Right lobe of liver (tissue), 6 donors: ENCODE measurements at regions not wholly inside any gene's neighbourhood (a gene's known extent, or its start where the extent isn't known, plus 50 kb on each side); places are given as distances from the start of the nearest gene placed in this dataset.

ENCODE experiments used
- ATAC-seq, 4 donors: fragments of 200-7000 bp; cut with Tn5 transposase; one replicate each; pipeline ENCODE4 v1.9.1; 2020; ENCODE audit warnings: mild to moderate bottlenecking in 4 of 4, moderate library complexity in 4 of 4
- DNase-seq, 3 donors: peaks; one replicate each; pipeline ENCODE4 v3.0.0-alpha.2; 2020
- H3K27ac ChIP-seq, 3 donors: fragments of 200-600 bp; one replicate each; pipeline ENCODE4 v1.8.0; 2022
- H3K27me3 ChIP-seq, 2 donors: fragments of 200-600 bp; one replicate each; pipeline ENCODE4 v1.8.0; 2022
- H3K36me3 ChIP-seq, 4 donors: fragments of 200-600 bp; sonication (generic) in 1 of 4; one replicate each; pipeline versions ENCODE4 v1.5.1 to v1.8.0; 2017 to 2022; ENCODE audit warnings: control low read depth in 1 of 4
- H3K4me1 ChIP-seq, 4 donors: fragments of 200-600 bp; sonication (generic) in 1 of 4; one replicate each; pipeline versions ENCODE4 v1.5.1 to v1.8.0; 2017 to 2022; ENCODE audit warnings: control low read depth in 1 of 4
- H3K4me3 ChIP-seq, 3 donors: fragments of 200-600 bp; one replicate each; pipeline ENCODE4 v1.8.0; 2022
- H3K9me3 ChIP-seq, 4 donors: fragments of 200-600 bp; sonication (generic) in 1 of 4; one replicate each; pipeline versions ENCODE4 v1.5.1 to v1.8.0; 2017 to 2022; ENCODE audit warnings: control low read depth in 1 of 4
- POLR2A ChIP-seq: fragments of 450-650 bp; IDR thresholded peaks from one replicate; pipeline ENCODE4 v1.6.1; 2017; ENCODE audit warnings: antibody characterized with exemption, mild to moderate bottlenecking
- WGBS: methylation state at CpG from one replicate; pipeline ENCODE4 v1.1.6; 2018; ENCODE audit warnings: low coverage, low lambda C conversion rate; ENCODE audit not compliant: insufficient coverage; ENCODE audit errors: missing lambda C conversion rate; 5-methylcytosine and 5-hydroxymethylcytosine counted together
- intact Hi-C, 2 donors: fragments of 100-400 bp; cut with DNase I; formaldehyde crosslinking; loops; one replicate each; pipeline versions ENCODE4 v1.11.2 to v1.14.1; 2022
- TF ChIP-seq, protein P1 (sequence below), 4 donors: fragments of 200-600 bp in 3 of 4; fragments of 450-650 bp in 1 of 4; IDR thresholded peaks; one replicate each; pipeline versions ENCODE4 v1.5.1 to v1.8.0; 2016 to 2022; ENCODE audit warnings: antibody characterized with exemption in 4 of 4, mild to moderate bottlenecking in 2 of 4
- donor health status: DM: no; HTN: yes; CAD: no.
- donor health status: DM: no; HTN: no; CAD: no.
- donor health status: DM: no; HTN: no; CAD: no.
- donor health status: DM: no; HTN: yes; CAD: no.
- donor health status: DM: no; HTN: yes; CAD: no.

DNA sequence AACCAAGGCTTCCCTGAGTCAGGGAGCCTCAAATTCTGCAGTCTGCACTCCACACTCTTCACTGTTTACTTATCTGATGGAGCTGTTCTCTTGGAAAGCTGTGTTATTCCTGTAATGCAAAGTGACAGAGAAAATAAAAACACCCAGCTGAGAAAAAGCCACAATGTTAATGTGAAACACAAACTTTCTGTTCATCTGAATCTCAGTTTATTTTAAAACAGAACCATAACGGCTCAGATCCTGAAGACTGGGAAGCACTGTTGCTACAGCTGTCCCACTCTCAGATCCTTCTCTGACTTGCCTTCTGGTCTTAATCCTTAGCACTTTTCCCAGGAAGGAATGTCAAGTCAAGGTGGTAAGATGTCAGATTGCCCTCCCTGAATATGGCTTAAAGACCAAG, 736.6 kb downstream of the DHX35 start:
- Histone ChIP-seq H3K9me3 (no peaks in the 10 kb centered on the region), H3K4me1 (no peaks in the 10 kb centered on the region), H3K36me3 (no peaks in the 10 kb centered on the region), H3K4me3 (no peak overlapping the region), H3K27me3 (no peaks in the 10 kb centered on the region), H3K27ac (no peak overlapping the region)
- TF ChIP-seq POLR2A, result no peak
- WGBS, result 50% methylated on average over 1 of the region's 1 CpG
- intact Hi-C loops, result no loop called here
- ATAC-seq (no peak), DNase-seq (no peak)

DNA sequence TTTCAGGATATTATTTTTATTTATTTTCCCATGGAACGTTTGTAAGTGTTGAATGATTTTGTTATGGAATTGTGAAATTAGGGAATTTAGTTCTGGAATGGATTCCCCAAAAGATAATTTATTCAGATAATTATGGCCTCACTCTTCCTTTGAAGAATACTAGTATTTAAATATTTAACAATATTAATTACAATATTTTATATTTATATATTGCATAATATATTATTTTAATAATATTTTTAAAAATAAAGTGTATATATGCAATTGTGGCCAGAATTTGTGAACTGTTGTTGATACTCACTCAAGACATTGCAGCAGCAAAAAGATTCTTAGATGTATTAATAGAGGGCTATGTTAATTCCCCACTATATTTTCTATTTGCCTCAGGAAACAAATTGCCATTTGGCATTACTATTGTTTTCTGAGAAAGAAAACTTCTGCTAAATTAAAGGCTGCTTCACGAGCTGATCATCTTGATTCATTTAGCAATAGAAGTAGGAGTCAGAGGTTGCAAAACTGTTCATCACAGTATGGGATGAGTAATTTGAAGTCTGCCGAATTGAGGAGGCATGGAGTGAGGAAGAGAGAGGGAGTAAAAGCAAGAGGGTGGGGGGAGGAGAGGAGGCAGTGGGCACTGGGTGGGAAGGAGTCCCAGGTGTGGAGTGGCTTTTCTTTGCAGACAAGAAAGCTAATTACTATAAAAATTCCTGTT, 729.2 kb downstream of the DHX35 start:
- ATAC-seq, result no peak
- intact Hi-C loops, result no loop called here
- no peak overlapping the region for H3K27ac ChIP-seq
- TF ChIP-seq, protein P1, sequence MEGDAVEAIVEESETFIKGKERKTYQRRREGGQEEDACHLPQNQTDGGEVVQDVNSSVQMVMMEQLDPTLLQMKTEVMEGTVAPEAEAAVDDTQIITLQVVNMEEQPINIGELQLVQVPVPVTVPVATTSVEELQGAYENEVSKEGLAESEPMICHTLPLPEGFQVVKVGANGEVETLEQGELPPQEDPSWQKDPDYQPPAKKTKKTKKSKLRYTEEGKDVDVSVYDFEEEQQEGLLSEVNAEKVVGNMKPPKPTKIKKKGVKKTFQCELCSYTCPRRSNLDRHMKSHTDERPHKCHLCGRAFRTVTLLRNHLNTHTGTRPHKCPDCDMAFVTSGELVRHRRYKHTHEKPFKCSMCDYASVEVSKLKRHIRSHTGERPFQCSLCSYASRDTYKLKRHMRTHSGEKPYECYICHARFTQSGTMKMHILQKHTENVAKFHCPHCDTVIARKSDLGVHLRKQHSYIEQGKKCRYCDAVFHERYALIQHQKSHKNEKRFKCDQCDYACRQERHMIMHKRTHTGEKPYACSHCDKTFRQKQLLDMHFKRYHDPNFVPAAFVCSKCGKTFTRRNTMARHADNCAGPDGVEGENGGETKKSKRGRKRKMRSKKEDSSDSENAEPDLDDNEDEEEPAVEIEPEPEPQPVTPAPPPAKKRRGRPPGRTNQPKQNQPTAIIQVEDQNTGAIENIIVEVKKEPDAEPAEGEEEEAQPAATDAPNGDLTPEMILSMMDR (IDR thresholded peaks at IDR 0.05), result no peak
- TF ChIP-seq POLR2A, result no peak
- no peak overlapping the region for H3K4me3 ChIP-seq
- WGBS, result 28% methylated on average over 3 of the region's 3 CpGs
- H3K36me3 ChIP-seq, result no peaks in the 10 kb centered on the region
- no peaks in the 10 kb centered on the region for H3K9me3 ChIP-seq
- H3K4me1 ChIP-seq, result no peaks in the 10 kb centered on the region
- no peaks in the 10 kb centered on the region for H3K27me3 ChIP-seq
- DNase-seq, result no peak

DNA sequence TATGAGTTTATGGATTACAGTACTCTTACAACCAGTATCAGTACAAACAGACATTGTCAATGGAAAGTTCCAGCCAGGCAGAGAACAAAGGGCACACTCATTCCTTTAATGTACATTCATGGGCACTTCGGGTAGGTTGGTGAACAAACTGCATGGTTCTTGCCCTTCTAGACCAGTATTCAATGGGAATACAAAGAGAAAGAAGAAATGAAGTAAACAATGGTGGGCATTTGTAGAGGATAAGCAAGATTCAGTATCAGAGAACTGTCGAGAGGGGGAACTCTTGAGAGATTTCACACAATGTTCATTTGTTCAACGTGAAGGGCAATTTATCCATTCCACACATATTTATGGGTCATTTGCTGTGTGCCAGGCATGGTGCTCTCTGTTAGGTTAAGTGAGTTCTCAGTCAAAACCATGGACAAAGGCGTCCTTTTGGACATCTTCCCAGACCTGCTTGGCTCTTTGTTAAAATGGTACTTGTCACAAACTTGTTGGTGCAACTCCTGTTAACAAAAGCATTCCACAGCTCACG, 714.8 kb downstream of the DHX35 start:
- no peak for DNase-seq
- no peaks in the 10 kb centered on the region for H3K36me3 ChIP-seq
- no peak overlapping the region for H3K27ac ChIP-seq
- TF ChIP-seq POLR2A, result no peak
- TF ChIP-seq, protein P1 (IDR thresholded peaks at IDR 0.05), result peak in 3 of 4 donors; percentile 11 to 37 (median 36)
- H3K4me3 ChIP-seq, result no peak overlapping the region
- no peaks in the 10 kb centered on the region for H3K9me3 ChIP-seq
- peak in 3 of 4 donors; percentile 17 to 49 (median 42) for ATAC-seq
- intact Hi-C loops, result no loop called here
- H3K4me1 ChIP-seq, result no peaks in the 10 kb centered on the region
- H3K27me3 ChIP-seq, result no peaks in the 10 kb centered on the region
- WGBS, result 31% methylated on average over 5 of the region's 5 CpGs

DNA sequence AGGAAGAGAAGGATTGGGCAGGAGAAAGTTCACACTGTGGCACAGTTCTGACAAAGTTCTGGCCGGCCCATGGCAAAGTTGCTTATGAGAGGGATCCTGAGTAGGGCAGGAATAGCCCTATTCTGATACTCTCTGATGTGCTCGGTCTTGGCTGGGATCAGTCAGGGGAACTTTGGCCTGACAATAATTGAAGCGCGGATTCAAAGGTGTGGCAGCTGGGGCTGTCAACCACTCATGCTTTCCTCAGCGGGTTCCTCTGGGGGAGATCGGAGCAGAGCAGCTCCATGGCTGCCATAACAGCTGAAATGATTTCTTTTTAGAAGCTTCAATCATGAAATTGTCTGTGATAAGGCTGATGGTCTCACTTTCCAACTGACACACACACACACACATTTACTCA, 714.1 kb downstream of the DHX35 start:
- TF ChIP-seq POLR2A, result no peak
- TF ChIP-seq, protein P1 (IDR thresholded peaks at IDR 0.05), result no peak
- Histone ChIP-seq H3K27ac (no peak overlapping the region), H3K27me3 (no peaks in the 10 kb centered on the region), H3K4me1 (no peaks in the 10 kb centered on the region), H3K36me3 (no peaks in the 10 kb centered on the region), H3K4me3 (no peak overlapping the region), H3K9me3 (no peaks in the 10 kb centered on the region)
- intact Hi-C loops, result no loop called here
- ATAC-seq (no peak), DNase-seq (no peak)
- 71% methylated on average over 1 of the region's 6 CpGs for WGBS

DNA sequence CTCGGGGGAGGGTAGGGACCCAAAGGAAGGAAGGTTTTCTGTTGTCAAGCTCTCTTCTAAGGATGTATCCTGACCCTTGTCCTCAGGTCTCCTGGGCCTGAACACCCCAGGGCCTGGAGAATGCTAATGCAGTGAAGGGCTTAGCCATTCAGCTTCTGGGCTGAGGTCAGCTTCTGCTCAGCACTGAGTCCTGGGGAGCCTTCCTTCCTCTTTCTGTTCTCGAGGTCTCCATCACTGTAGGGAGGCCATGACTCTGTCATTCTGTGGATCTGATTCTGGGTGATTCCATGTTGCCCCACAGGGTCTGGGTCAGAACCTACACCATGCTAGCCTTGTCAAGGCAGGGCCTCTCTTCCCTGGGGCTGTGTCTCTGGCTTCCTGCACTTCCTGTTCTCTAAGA, 712.7 kb downstream of the DHX35 start:
- Histone ChIP-seq H3K27me3 (no peaks in the 10 kb centered on the region), H3K36me3 (no peaks in the 10 kb centered on the region), H3K4me1 (no peaks in the 10 kb centered on the region), H3K4me3 (no peak overlapping the region), H3K27ac (no peak overlapping the region), H3K9me3 (no peaks in the 10 kb centered on the region)
- DNase-seq (no peak), ATAC-seq (no peak)
- TF ChIP-seq POLR2A, result no peak
- TF ChIP-seq, protein P1 (IDR thresholded peaks at IDR 0.05), result no peak
- 20% methylated on average over 1 of the region's 2 CpGs for WGBS
- intact Hi-C loops, result no loop called here
